Endothelial cell of umbilical vein (primary cell): ENCODE measurements at regions not wholly inside any gene's neighbourhood (a gene's known extent, or its start where the extent isn't known, plus 50 kb on each side); places are given as distances from the start of the nearest gene placed in this dataset.

ENCODE experiments used
- BruUV-seq: library from RNA; stranded (reverse); fragments of 400-500 nt; replicated peaks from 2 replicates; lab custom pipeline; 2021; lab: Mats Ljungman, UMichigan
- CTCF ChIA-PET: fragments of 300-600, 350-600 bp; sonication (Branson Sonifier 250); formaldehyde crosslinking; loops from one replicate; lab custom pipeline; 2021; ENCODE audit warnings: antibody characterized with exemption, inconsistent platforms; lab: Charles Lee
- POLR2A ChIA-PET: fragments of 300-600, 350-600 bp; sonication (Branson Sonifier 250); formaldehyde crosslinking; loops from one replicate; lab custom pipeline; 2021; ENCODE audit warnings: antibody characterized with exemption, inconsistent platforms; lab: Charles Lee
- DNase-seq: peaks from one replicate; pipeline ENCODE4 v3.0.0-alpha.2; 2011; ENCODE audit warnings: low read depth, low spot score
- FAIRE-seq: peaks from 2 replicates; lab custom pipeline; 2011; peaks lifted over from hg19 to GRCh38; lab: Jason Lieb, UNC
- H2AFZ ChIP-seq: 2 replicates; pipeline ENCODE4 v1.6.0; 2012; ENCODE audit warnings: low read depth, low read length, control low read depth, inconsistent platforms
- H3K27ac ChIP-seq: 2 replicates; pipeline ENCODE4 v1.5.1; 2011; ENCODE audit warnings: low read depth, mild to moderate bottlenecking, control low read depth, low read length, moderate library complexity; ENCODE audit not compliant: insufficient read depth
- H3K27me3 ChIP-seq, 2 experiments: 2 replicates each; pipeline versions ENCODE4 v1.6.0 to v1.6.1; 2011; ENCODE audit warnings: low read length in 2 of 2, mixed read lengths in 1 of 2; ENCODE audit not compliant: control insufficient read depth in 2 of 2, insufficient read depth in 2 of 2
- H3K36me3 ChIP-seq, 2 experiments: 2 replicates in 1 of 2; 3 replicates in 1 of 2; pipeline ENCODE4 v1.5.1; 2011; ENCODE audit warnings: low read length in 2 of 2, mild to moderate bottlenecking in 1 of 2, moderate library complexity in 1 of 2; ENCODE audit not compliant: control insufficient read depth in 2 of 2, insufficient read depth in 2 of 2; ENCODE audit errors: extremely low read depth in 1 of 2
- H3K4me1 ChIP-seq: 3 replicates; pipeline ENCODE4 v1.5.1; 2011; ENCODE audit warnings: mild to moderate bottlenecking, low read length; ENCODE audit not compliant: control insufficient read depth, insufficient read depth; ENCODE audit errors: extremely low read depth
- H3K4me2 ChIP-seq: 2 replicates; pipeline ENCODE4 v1.6.1; 2011; ENCODE audit warnings: low read length, control low read depth, mixed read lengths; ENCODE audit not compliant: insufficient read depth
- H3K4me3 ChIP-seq, 3 experiments: fragments of 200-600 bp in 1 of 3; sonication (generic), shearing (Covaris generic) in 1 of 3; replicated peaks in 1 of 3; 2 replicates each; pipeline ENCODE4 v1.5.1; 2011 to 2016; ENCODE audit warnings: control low read depth in 3 of 3, low read length in 3 of 3, mild to moderate bottlenecking in 2 of 3, inconsistent platforms in 1 of 3, low read depth in 1 of 3, moderate library complexity in 1 of 3; ENCODE audit not compliant: insufficient read depth in 1 of 3
- H3K79me2 ChIP-seq: 2 replicates; pipeline ENCODE4 v1.6.0; 2012; ENCODE audit warnings: low read length, inconsistent platforms; ENCODE audit not compliant: control insufficient read depth, insufficient read depth
- H3K9ac ChIP-seq: replicated peaks from 2 replicates; pipeline ENCODE3; 2011; ENCODE audit warnings: low read length, control low read depth; ENCODE audit not compliant: insufficient read depth; ENCODE audit errors: extremely low read depth
- H3K9me1 ChIP-seq: replicated peaks from 3 replicates; pipeline ENCODE4 v1.6.0; 2011; ENCODE audit warnings: mild to moderate bottlenecking, low read length; ENCODE audit not compliant: control insufficient read depth, insufficient read depth; ENCODE audit errors: extremely low read depth
- H3K9me3 ChIP-seq: replicated peaks from 2 replicates; pipeline ENCODE4 v1.5.1; 2012; ENCODE audit warnings: low read length, inconsistent platforms; ENCODE audit not compliant: control insufficient read depth, insufficient read depth
- H4K20me1 ChIP-seq: replicated peaks from 2 replicates; pipeline ENCODE3; 2011; ENCODE audit warnings: mild to moderate bottlenecking, low read length; ENCODE audit not compliant: control insufficient read depth, insufficient read depth; ENCODE audit errors: extremely low read depth
- CTCF ChIP-seq, 2 donors: IDR thresholded peaks; 1 replicate in 1 of 2; 2 replicates in 1 of 2; pipeline ENCODE4 v1.5.1; 2011; ENCODE audit warnings: low read length in 2 of 2, mild to moderate bottlenecking in 2 of 2, moderate library complexity in 2 of 2, control low read depth in 1 of 2, inconsistent platforms in 1 of 2, low read depth in 1 of 2; ENCODE audit not compliant: insufficient read depth in 1 of 2; ENCODE audit errors: extremely low read depth in 1 of 2
- EZH2 ChIP-seq: IDR thresholded peaks from 2 replicates; pipeline ENCODE4 v1.6.1; 2012; ENCODE audit warnings: borderline replicate concordance, low read depth, mild to moderate bottlenecking, moderate library complexity, low read length, inconsistent platforms; ENCODE audit not compliant: severe bottlenecking
- FOS ChIP-seq: IDR thresholded peaks from 2 replicates; pipeline ENCODE4 v1.6.1; 2011; ENCODE audit warnings: mild to moderate bottlenecking, low read length, moderate library complexity, borderline replicate concordance; ENCODE audit not compliant: insufficient read depth
- GATA2 ChIP-seq: IDR thresholded peaks from 2 replicates; pipeline ENCODE4 v1.7.0; 2011; ENCODE audit warnings: low read depth, mild to moderate bottlenecking, moderate library complexity, mixed read lengths, low read length; ENCODE audit not compliant: insufficient read length, insufficient read depth
- JUN ChIP-seq: IDR thresholded peaks from 2 replicates; pipeline ENCODE4 v1.6.1; 2011; ENCODE audit warnings: borderline replicate concordance, low read depth; ENCODE audit not compliant: insufficient read length, insufficient read depth
- MAX ChIP-seq: IDR thresholded peaks from 2 replicates; pipeline ENCODE4 v1.6.1; 2011; ENCODE audit not compliant: insufficient read depth, insufficient read length
- MYC ChIP-seq: IDR thresholded peaks from one replicate; pipeline ENCODE4 v1.6.1; 2011; ENCODE audit warnings: mild to moderate bottlenecking, low read depth, low read length
- POLR2A ChIP-seq: IDR thresholded peaks from 2 replicates; pipeline ENCODE4 v1.6.1; 2012; ENCODE audit warnings: low read depth, mild to moderate bottlenecking, control low read depth, low read length
- POLR2AphosphoS5 ChIP-seq: IDR thresholded peaks from 2 replicates; pipeline ENCODE4 v1.6.1; 2012; ENCODE audit warnings: low read depth, mild to moderate bottlenecking, control low read depth, low read length, moderate library complexity; ENCODE audit not compliant: insufficient read depth
- dilution Hi-C: fragments of 300-500 bp; cut with MboI; formaldehyde crosslinking; loops from one replicate; pipeline ENCODE4 v1.15.0; 2019; ENCODE audit warnings: low sequenced_read_pairs; ENCODE audit not compliant: extremely low pct_ligation_motif_present
- intact Hi-C: fragments of 100-400 bp; cut with micrococcal nuclease; formaldehyde crosslinking; loops from one replicate; pipeline ENCODE4 v1.10.0; 2022

- ChIA-PET CTCF (no interaction called here), POLR2A (no interaction called here)
- Histone ChIP-seq H3K36me3 (no peaks in the 10 kb centered on the region), H3K4me2 (no peak overlapping the region), H3K9ac (no peak overlapping the region), H3K27ac (no peak overlapping the region), H3K9me3 (no peaks in the 10 kb centered on the region), H3K27me3 (no peaks in the 10 kb centered on the region), H3K4me3 (no peak overlapping the region), H3K79me2 (no peaks in the 10 kb centered on the region), H3K9me1 (no peaks in the 10 kb centered on the region), H4K20me1 (no peaks in the 10 kb centered on the region), H2AFZ (no peak overlapping the region), H3K4me1 (no peaks in the 10 kb centered on the region)
- FAIRE-seq (no peak), DNase-seq (no peak)
- TF ChIP-seq GATA2 (no peak), MYC (no peak), POLR2AphosphoS5 (no peak), JUN (no peak), EZH2 (no peak), POLR2A (no peak), MAX (no peak), CTCF (IDR thresholded peaks at IDR 0.05; ENCODE audit: extremely low read depth in 1 of 2, insufficient read depth in 1 of 2, low read depth in 1 of 2, low read length in 2 of 2) (no peak), FOS (no peak)
- intact Hi-C loops (no loop called here), dilution Hi-C loops (no loop called here)
- no TSS peak for BruUV-seq
Observed at GRCh38 chr2:106960683-106961161, 74.8 kb upstream of the ST6GAL2 start.
